Osteocyte (in vitro differentiated cells): ENCODE measurements at regions not wholly inside any gene's neighbourhood (a gene's known extent, or its start where the extent isn't known, plus 50 kb on each side); places are given as distances from the start of the nearest gene placed in this dataset.

Experiments used
- DNase-seq: peaks from one replicate; pipeline ENCODE4 v3.0.0; 2021; ENCODE audit warnings: mixed read lengths; ENCODE audit not compliant: unreplicated experiment; ENCODE audit errors: extremely low spot score
- H3K27ac Mint-ChIP-seq: one replicate; pipeline ENCODE4 v1.8.0; 2021; ENCODE audit warnings: mild to moderate bottlenecking, mixed read lengths; ENCODE audit not compliant: unreplicated experiment
- H3K27me3 Mint-ChIP-seq: one replicate; pipeline ENCODE4 v1.8.0; 2021; ENCODE audit warnings: mixed read lengths; ENCODE audit not compliant: unreplicated experiment
- H3K36me3 Mint-ChIP-seq: one replicate; pipeline ENCODE4 v1.8.0; 2021; ENCODE audit warnings: mixed read lengths; ENCODE audit not compliant: unreplicated experiment
- H3K4me1 Mint-ChIP-seq: one replicate; pipeline ENCODE4 v1.8.0; 2021; ENCODE audit warnings: mixed read lengths; ENCODE audit not compliant: unreplicated experiment
- H3K4me3 Mint-ChIP-seq: one replicate; pipeline ENCODE4 v1.8.0; 2021; ENCODE audit warnings: mild to moderate bottlenecking, moderate library complexity, mixed read lengths; ENCODE audit not compliant: unreplicated experiment
- H3K9me3 Mint-ChIP-seq: one replicate; pipeline ENCODE4 v1.8.0; 2021; ENCODE audit warnings: mixed read lengths; ENCODE audit not compliant: unreplicated experiment
- CTCF ChIP-seq: fragments of 200-600 bp; sonication (generic); IDR thresholded peaks from 2 replicates; pipeline ENCODE4 v1.5.0; 2021; ENCODE audit warnings: antibody characterized with exemption, mild to moderate bottlenecking, moderate library complexity

DNA sequence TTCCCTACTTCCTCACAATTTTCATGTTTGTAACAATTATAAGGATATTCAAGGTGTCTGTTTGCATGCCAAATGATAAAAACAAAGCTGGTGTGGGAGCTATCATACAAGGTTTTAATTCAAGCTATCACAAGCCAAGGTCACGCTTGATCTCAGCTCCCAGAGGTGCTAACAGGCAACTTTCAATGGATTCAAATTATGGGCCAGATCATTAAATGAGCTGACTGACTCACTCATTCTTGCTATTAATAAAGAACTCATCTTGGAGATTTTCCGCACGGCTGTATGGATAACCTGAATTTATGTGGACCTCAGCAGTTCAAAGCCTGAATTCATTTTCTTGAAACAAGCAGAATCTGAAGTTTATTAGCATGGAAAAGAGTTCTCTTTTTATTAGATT lies 267.3 kb upstream of the CDH6 start:
- Mint-ChIP-seq H3K4me3 (no peak overlapping the region), H3K4me1 (peaks cover 3% of the 10 kb centered on the region), H3K27me3 (peaks cover 2% of the 10 kb centered on the region), H3K9me3 (peaks cover 7% of the 10 kb centered on the region), H3K36me3 (peaks cover 1% of the 10 kb centered on the region), H3K27ac (no peak overlapping the region)
- DNase-seq = no peak
- no peak for TF ChIP-seq CTCF

GRCh38 chr5:30921388-30921787 lies 272.1 kb upstream of the CDH6 start:
- TF ChIP-seq CTCF = no peak
- no peak for DNase-seq
- no peak overlapping the region for H3K4me3 Mint-ChIP-seq
- H3K4me1 Mint-ChIP-seq = no peaks in the 10 kb centered on the region
- H3K27me3 Mint-ChIP-seq = peaks cover 2% of the 10 kb centered on the region
- H3K9me3 Mint-ChIP-seq = peaks cover 7% of the 10 kb centered on the region
- H3K27ac Mint-ChIP-seq = no peak overlapping the region
- H3K36me3 Mint-ChIP-seq = peaks cover 1% of the 10 kb centered on the region

- DNase-seq = no peak
- H3K36me3 Mint-ChIP-seq = no peaks in the 10 kb centered on the region
- no peak overlapping the region for H3K4me3 Mint-ChIP-seq
- no peak for TF ChIP-seq CTCF
- no peaks in the 10 kb centered on the region for H3K4me1 Mint-ChIP-seq
- no peak overlapping the region for H3K27ac Mint-ChIP-seq
- no peaks in the 10 kb centered on the region for H3K9me3 Mint-ChIP-seq
- no peaks in the 10 kb centered on the region for H3K27me3 Mint-ChIP-seq
Observed at GRCh38 chr5:30918171-30918570, 275.3 kb upstream of the CDH6 start.

- Mint-ChIP-seq H3K4me1 (peaks cover 7% of the 10 kb centered on the region), H3K9me3 (no peaks in the 10 kb centered on the region), H3K27ac (no peak overlapping the region), H3K36me3 (no peaks in the 10 kb centered on the region), H3K4me3 (no peak overlapping the region), H3K27me3 (no peaks in the 10 kb centered on the region)
- no peak for DNase-seq
- TF ChIP-seq CTCF = no peak
Observed at GRCh38 chr5:30908356-30908755, 285.1 kb upstream of the CDH6 start.

- H3K27ac Mint-ChIP-seq = no peak overlapping the region
- no peaks in the 10 kb centered on the region for H3K4me1 Mint-ChIP-seq
- peaks cover 2% of the 10 kb centered on the region for H3K27me3 Mint-ChIP-seq
- H3K4me3 Mint-ChIP-seq = no peak overlapping the region
- DNase-seq = no peak
- TF ChIP-seq CTCF = no peak
- no peaks in the 10 kb centered on the region for H3K36me3 Mint-ChIP-seq
- no peaks in the 10 kb centered on the region for H3K9me3 Mint-ChIP-seq
Observed at GRCh38 chr5:30900367-30900766, 293.1 kb upstream of the CDH6 start.
